Loucy (cell line): ENCODE measurements at regions not wholly inside any gene's neighbourhood (a gene's known extent, or its start where the extent isn't known, plus 50 kb on each side); places are given as distances from the start of the nearest gene placed in this dataset.

Experiments used
- EZH2phosphoT487 ChIP-seq: fragments of 200-600 bp; IDR thresholded peaks from 2 replicates; pipeline ENCODE4 v1.6.1; 2018; ENCODE audit warnings: antibody characterized with exemption, mild to moderate bottlenecking, moderate library complexity, borderline replicate concordance
- TF ChIP-seq, protein P1 (sequence below): fragments of 200-600 bp; sonication (generic); conservative IDR thresholded peaks from 2 replicates; pipeline ENCODE4 v1.5.1; 2014; ENCODE audit warnings: mild to moderate bottlenecking, antibody characterized with exemption, low read length

DNA sequence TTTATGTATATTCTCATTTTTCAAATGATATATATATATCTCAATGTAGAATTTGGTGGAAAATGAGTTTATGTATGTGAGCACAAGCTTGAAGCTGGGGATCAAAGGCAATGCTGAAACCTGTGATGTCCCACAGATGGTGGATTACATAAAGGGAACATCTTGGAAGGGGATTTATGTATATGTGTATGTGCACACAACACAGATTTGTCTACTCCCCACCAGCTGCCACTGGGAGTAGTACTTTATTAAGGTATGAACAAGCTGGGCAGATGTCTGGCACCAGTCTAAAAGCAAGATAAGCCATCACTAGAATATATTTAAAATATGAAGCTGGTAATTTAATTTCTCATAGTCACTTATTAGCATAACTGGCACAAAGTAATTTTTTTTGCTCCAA lies 895.6 kb downstream of the SLC6A15 start:
- TF ChIP-seq, protein P1, sequence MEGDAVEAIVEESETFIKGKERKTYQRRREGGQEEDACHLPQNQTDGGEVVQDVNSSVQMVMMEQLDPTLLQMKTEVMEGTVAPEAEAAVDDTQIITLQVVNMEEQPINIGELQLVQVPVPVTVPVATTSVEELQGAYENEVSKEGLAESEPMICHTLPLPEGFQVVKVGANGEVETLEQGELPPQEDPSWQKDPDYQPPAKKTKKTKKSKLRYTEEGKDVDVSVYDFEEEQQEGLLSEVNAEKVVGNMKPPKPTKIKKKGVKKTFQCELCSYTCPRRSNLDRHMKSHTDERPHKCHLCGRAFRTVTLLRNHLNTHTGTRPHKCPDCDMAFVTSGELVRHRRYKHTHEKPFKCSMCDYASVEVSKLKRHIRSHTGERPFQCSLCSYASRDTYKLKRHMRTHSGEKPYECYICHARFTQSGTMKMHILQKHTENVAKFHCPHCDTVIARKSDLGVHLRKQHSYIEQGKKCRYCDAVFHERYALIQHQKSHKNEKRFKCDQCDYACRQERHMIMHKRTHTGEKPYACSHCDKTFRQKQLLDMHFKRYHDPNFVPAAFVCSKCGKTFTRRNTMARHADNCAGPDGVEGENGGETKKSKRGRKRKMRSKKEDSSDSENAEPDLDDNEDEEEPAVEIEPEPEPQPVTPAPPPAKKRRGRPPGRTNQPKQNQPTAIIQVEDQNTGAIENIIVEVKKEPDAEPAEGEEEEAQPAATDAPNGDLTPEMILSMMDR, result no peak
- TF ChIP-seq EZH2phosphoT487, result no peak
